AG04449 (cell line): ENCODE measurements at regions not wholly inside any gene's neighbourhood (a gene's known extent, or its start where the extent isn't known, plus 50 kb on each side); places are given as distances from the start of the nearest gene placed in this dataset.

ENCODE experiments used
- CTCF ChIA-PET: fragments of 350-600 bp; formaldehyde crosslinking; extraction: SDS; loops from one replicate; lab custom pipeline; 2021; ENCODE audit warnings: antibody characterized with exemption; lab: Yijun Ruan, JAX
- POLR2A ChIA-PET: fragments of 400-600, 350-600 bp; formaldehyde crosslinking; extraction: SDS; loops from one replicate; lab custom pipeline; 2020; ENCODE audit warnings: antibody characterized with exemption, inconsistent platforms; lab: Yijun Ruan, JAX
- DNase-seq: peaks from one replicate; pipeline ENCODE4 v3.0.0-alpha.2; 2010; ENCODE audit warnings: low read depth, low spot score
- H3K4me3 ChIP-seq: 2 replicates; pipeline ENCODE4 v1.5.1; 2011; ENCODE audit warnings: low read depth, mild to moderate bottlenecking, control low read depth, low read length
- TF ChIP-seq, protein P1 (sequence below): IDR thresholded peaks from one replicate; pipeline ENCODE4 v1.5.1; 2011; ENCODE audit warnings: mild to moderate bottlenecking, moderate library complexity, low read length, control low read depth, inconsistent platforms; ENCODE audit not compliant: insufficient read depth; ENCODE audit errors: missing control alignments

DNA sequence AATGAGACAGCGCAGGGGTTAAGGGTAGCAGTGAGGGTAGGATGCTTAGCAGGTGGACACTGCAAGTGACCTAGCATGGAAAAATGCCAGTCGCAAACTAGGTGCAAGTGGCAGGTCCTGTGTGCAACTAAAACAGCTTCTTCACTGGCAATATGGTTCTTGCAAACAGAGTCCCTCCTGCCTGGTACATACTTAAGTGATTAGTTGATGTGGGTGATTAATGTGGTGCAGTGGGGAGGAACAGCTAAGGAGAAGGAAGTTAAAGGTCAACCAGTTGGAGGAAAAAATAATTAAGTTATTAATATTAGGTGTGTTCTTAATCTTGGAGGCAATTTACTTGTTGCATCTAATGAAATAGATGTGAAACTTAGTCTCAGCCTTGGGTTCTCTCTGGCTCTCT, 121.6 kb upstream of the IGFBP7 start:
- POLR2A ChIA-PET, result no interaction called here
- H3K4me3 ChIP-seq, result no peak overlapping the region
- TF ChIP-seq, protein P1, sequence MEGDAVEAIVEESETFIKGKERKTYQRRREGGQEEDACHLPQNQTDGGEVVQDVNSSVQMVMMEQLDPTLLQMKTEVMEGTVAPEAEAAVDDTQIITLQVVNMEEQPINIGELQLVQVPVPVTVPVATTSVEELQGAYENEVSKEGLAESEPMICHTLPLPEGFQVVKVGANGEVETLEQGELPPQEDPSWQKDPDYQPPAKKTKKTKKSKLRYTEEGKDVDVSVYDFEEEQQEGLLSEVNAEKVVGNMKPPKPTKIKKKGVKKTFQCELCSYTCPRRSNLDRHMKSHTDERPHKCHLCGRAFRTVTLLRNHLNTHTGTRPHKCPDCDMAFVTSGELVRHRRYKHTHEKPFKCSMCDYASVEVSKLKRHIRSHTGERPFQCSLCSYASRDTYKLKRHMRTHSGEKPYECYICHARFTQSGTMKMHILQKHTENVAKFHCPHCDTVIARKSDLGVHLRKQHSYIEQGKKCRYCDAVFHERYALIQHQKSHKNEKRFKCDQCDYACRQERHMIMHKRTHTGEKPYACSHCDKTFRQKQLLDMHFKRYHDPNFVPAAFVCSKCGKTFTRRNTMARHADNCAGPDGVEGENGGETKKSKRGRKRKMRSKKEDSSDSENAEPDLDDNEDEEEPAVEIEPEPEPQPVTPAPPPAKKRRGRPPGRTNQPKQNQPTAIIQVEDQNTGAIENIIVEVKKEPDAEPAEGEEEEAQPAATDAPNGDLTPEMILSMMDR, result no peak
- no peak for DNase-seq
- CTCF ChIA-PET, result no interaction called here

GRCh38 chr4:57220734-57221133, 110.5 kb upstream of the IGFBP7 start:
- H3K4me3 ChIP-seq, result no peak overlapping the region
- CTCF ChIA-PET, result no interaction called here
- POLR2A ChIA-PET, result no interaction called here
- TF ChIP-seq, protein P1, result no peak
- no peak for DNase-seq

- CTCF ChIA-PET, result no interaction called here
- no peak for DNase-seq
- TF ChIP-seq, protein P1, result no peak
- no peak overlapping the region for H3K4me3 ChIP-seq
- POLR2A ChIA-PET, result no interaction called here
Observed at GRCh38 chr4:57220172-57220571, 110.0 kb upstream of the IGFBP7 start.

- ChIA-PET POLR2A (no interaction called here), CTCF (interaction anchor here (1.6 kb wide), 1 partner anchor 56 kb away, joined by 5 read pairs; no protein-coding TSS in a partner anchor)
- DNase-seq, result no peak
- TF ChIP-seq, protein P1, result no peak
- no peak overlapping the region for H3K4me3 ChIP-seq
Observed at GRCh38 chr4:57219431-57219830, 109.2 kb upstream of the IGFBP7 start.

DNA sequence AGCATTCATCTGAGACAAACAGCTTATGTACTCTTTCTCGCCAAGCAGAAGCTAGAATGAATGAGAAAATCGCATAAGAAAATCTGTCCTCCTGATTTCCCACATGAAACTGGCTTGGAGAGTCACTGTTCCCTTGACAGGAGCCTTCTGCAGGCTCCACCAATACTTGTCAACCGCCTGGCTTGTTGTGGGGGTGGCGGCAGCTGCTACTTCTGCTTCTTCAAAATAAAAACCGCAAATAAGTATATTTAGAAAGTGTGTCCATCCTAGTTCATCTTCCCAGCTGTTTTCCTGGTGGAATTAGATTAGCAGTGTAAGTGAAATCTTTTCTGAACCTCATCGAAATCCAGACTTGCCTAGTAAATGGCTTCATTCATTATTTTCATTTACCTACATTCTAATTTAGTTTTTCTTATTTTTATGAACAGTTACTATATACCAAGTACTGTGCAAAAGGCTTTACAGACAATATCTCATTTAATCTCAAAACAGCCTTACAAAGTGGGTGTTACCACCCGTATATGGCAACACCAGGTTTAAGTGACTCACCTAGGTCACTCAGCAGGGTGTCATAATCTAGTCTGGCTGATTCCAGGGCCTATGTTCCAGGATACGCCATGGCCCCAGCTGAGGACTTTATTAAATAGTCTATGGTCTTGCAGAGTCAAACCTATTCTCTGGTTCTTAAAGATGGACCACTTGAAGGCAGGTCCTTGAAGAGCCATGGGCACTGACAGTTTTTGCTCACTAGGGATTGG, 104.6 kb upstream of the IGFBP7 start:
- CTCF ChIA-PET, result no interaction called here
- TF ChIP-seq, protein P1, result no peak
- no peak overlapping the region for H3K4me3 ChIP-seq
- POLR2A ChIA-PET, result no interaction called here
- DNase-seq, result no peak

GRCh38 chr4:57211131-57211530, 100.9 kb upstream of the IGFBP7 start:
- POLR2A ChIA-PET, result no interaction called here
- DNase-seq, result no peak
- CTCF ChIA-PET, result no interaction called here
- no peak overlapping the region for H3K4me3 ChIP-seq
- TF ChIP-seq, protein P1, result no peak
